HepG2 (cell line): ENCODE measurements at regions not wholly inside any gene's neighbourhood (a gene's known extent, or its start where the extent isn't known, plus 50 kb on each side); places are given as distances from the start of the nearest gene placed in this dataset.

Experiments
- ATAC-seq: fragments of 200-7000 bp; cut with Tn5 transposase; 3 replicates; pipeline ENCODE4 v1.9.1; 2020; ENCODE audit warnings: mild to moderate bottlenecking, moderate library complexity
- BruUV-seq: library from RNA; stranded (reverse); fragments of 400-500 nt; replicated peaks from 2 replicates; lab custom pipeline; 2021; lab: Mats Ljungman, UMichigan
- CTCF ChIA-PET: fragments of 300-600 bp; formaldehyde crosslinking; extraction: SDS; loops from one replicate; lab custom pipeline; 2021; ENCODE audit warnings: low total read pairs, inconsistent platforms, low intra/inter-chr PET ratio; lab: Yijun Ruan, JAX
- POLR2A ChIA-PET: fragments of 350-600 bp; sonication (Branson Sonifier 250); formaldehyde crosslinking; loops from one replicate; lab custom pipeline; 2020; ENCODE audit warnings: antibody characterized with exemption, inconsistent platforms; lab: Yijun Ruan, JAX
- DNase-seq: peaks from one replicate; pipeline ENCODE4 v3.0.0-alpha.2; 2015; ENCODE audit warnings: low spot score
- FAIRE-seq: peaks from 3 replicates; lab custom pipeline; 2011; peaks lifted over from hg19 to GRCh38; lab: Jason Lieb, UNC
- H2AFZ ChIP-seq: one replicate; pipeline ENCODE4 v1.6.1; 2011; ENCODE audit warnings: low read length, inconsistent platforms
- H3K27ac ChIP-seq: fragments of 300-600 bp; 3 replicates; pipeline ENCODE4 v1.8.0; 2011; ENCODE audit warnings: mixed run types, mild to moderate bottlenecking, mixed read lengths, low read length, inconsistent platforms; ENCODE audit not compliant: insufficient read depth; ENCODE audit errors: extremely low read length
- H3K27me3 ChIP-seq, 2 experiments: fragments of 200-600 bp in 1 of 2; 2 replicates in 1 of 2; 3 replicates in 1 of 2; pipeline versions ENCODE4 v1.6.0 to v1.8.0; 2011; ENCODE audit warnings: low read length in 2 of 2, mild to moderate bottlenecking in 2 of 2, moderate library complexity in 2 of 2, inconsistent platforms in 1 of 2; ENCODE audit not compliant: insufficient read depth in 2 of 2, control insufficient read depth in 1 of 2
- H3K36me3 ChIP-seq, 2 experiments: fragments of 200-600 bp in 1 of 2; replicated peaks in 1 of 2; 2 replicates in 1 of 2; 3 replicates in 1 of 2; pipeline versions ENCODE4 v1.5.1 to v1.8.0; 2011; ENCODE audit warnings: low read length in 2 of 2, inconsistent platforms in 1 of 2; ENCODE audit not compliant: insufficient read depth in 2 of 2, control insufficient read depth in 1 of 2
- H3K4me1 ChIP-seq: 2 replicates; pipeline ENCODE4 v1.5.1; 2012; ENCODE audit warnings: low read length, inconsistent platforms; ENCODE audit not compliant: insufficient read depth
- H3K4me2 ChIP-seq: 2 replicates; pipeline ENCODE4 v1.6.0; 2011; ENCODE audit warnings: low read depth, low read length, inconsistent platforms
- H3K4me3 ChIP-seq, 3 experiments: fragments of 200-600 bp in 1 of 3; sonication (generic), shearing (Covaris generic) in 1 of 3; replicated peaks in 1 of 3; 2 replicates each; pipeline ENCODE4 v1.5.1; 2011 to 2016; ENCODE audit warnings: low read length in 3 of 3, inconsistent platforms in 2 of 3, low read depth in 2 of 3, mild to moderate bottlenecking in 2 of 3, control low read depth in 1 of 3, mixed read lengths in 1 of 3; ENCODE audit not compliant: insufficient read depth in 1 of 3
- H3K79me2 ChIP-seq: one replicate; pipeline ENCODE4 v1.6.1; 2011; ENCODE audit warnings: low read length, inconsistent platforms; ENCODE audit not compliant: insufficient read depth
- H3K9ac ChIP-seq: 2 replicates; pipeline ENCODE4 v1.6.0; 2011; ENCODE audit warnings: mild to moderate bottlenecking, low read depth, low read length, inconsistent platforms; ENCODE audit not compliant: insufficient read depth
- H3K9me3 ChIP-seq: 2 replicates; pipeline ENCODE4 v1.5.1; 2012; ENCODE audit warnings: mild to moderate bottlenecking, low read length
- H4K20me1 ChIP-seq: 2 replicates; pipeline ENCODE4 v1.6.0; 2011; ENCODE audit warnings: inconsistent platforms, mild to moderate bottlenecking, low read length, moderate library complexity; ENCODE audit not compliant: insufficient read depth
- CENPT ChIP-seq: sonication (generic); formaldehyde crosslinking; IDR thresholded peaks from 2 replicates; pipeline ENCODE4 v1.8.0; 2022; ENCODE audit warnings: low read depth, mild to moderate bottlenecking, moderate library complexity, missing genetic modification reagents
- CENPX ChIP-seq: sonication (generic); formaldehyde crosslinking; IDR thresholded peaks from 2 replicates; pipeline ENCODE4 v1.9.0; 2021; ENCODE audit warnings: mild to moderate bottlenecking, missing genetic modification reagents, moderate library complexity
- DR1 ChIP-seq: sonication (generic); formaldehyde crosslinking; IDR thresholded peaks from 2 replicates; pipeline ENCODE4 v1.8.0; 2021; ENCODE audit warnings: mild to moderate bottlenecking, missing genetic modification reagents, inconsistent platforms
- ELF3 ChIP-seq: IDR thresholded peaks from 2 replicates; pipeline ENCODE4 v1.6.1; 2016; ENCODE audit warnings: missing genetic modification reagents, missing compliant biosample characterization
- ESRRA ChIP-seq: sonication (generic); formaldehyde crosslinking; IDR thresholded peaks from 2 replicates; pipeline ENCODE4 v1.5.1; 2020; ENCODE audit warnings: mild to moderate bottlenecking, low read depth, missing genetic modification reagents
- EZH2 ChIP-seq: conservative IDR thresholded peaks from 2 replicates; pipeline ENCODE4 v1.6.1; 2012; ENCODE audit warnings: mild to moderate bottlenecking, low read depth, low read length, moderate library complexity
- PAX8 ChIP-seq: sonication (generic); formaldehyde crosslinking; IDR thresholded peaks from 2 replicates; pipeline ENCODE4 v1.8.0; 2022; ENCODE audit warnings: mild to moderate bottlenecking, missing genetic modification reagents, borderline replicate concordance
- SPEN ChIP-seq: sonication (generic); formaldehyde crosslinking; IDR thresholded peaks from 2 replicates; pipeline ENCODE4 v1.5.1; 2020; ENCODE audit warnings: low read depth, mild to moderate bottlenecking, missing genetic modification reagents
- ZFP36L2 ChIP-seq: sonication (generic); formaldehyde crosslinking; IDR thresholded peaks from 2 replicates; pipeline ENCODE4 v1.4.0; 2020; ENCODE audit warnings: missing genetic modification reagents
- ZNF562 ChIP-seq: sonication (generic); formaldehyde crosslinking; IDR thresholded peaks from 2 replicates; pipeline ENCODE4 v1.8.0; 2022; ENCODE audit warnings: missing genetic modification reagents, borderline replicate concordance
- ZNF572 ChIP-seq: sonication (generic); formaldehyde crosslinking; IDR thresholded peaks from 2 replicates; pipeline ENCODE4 v1.5.1; 2020; ENCODE audit warnings: mild to moderate bottlenecking, missing genetic modification reagents
- ZNF598 ChIP-seq: sonication (generic); formaldehyde crosslinking; IDR thresholded peaks from 2 replicates; pipeline ENCODE4 v1.5.1; 2020; ENCODE audit warnings: mild to moderate bottlenecking, missing genetic modification reagents, borderline replicate concordance
- ZNF672 ChIP-seq: sonication (generic); formaldehyde crosslinking; IDR thresholded peaks from 2 replicates; pipeline ENCODE4 v1.8.1; 2022; ENCODE audit warnings: missing genetic modification reagents
- ZNF780A ChIP-seq: sonication (generic); formaldehyde crosslinking; IDR thresholded peaks from 2 replicates; pipeline ENCODE4 v1.8.0; 2022; ENCODE audit warnings: mild to moderate bottlenecking, missing genetic modification reagents, moderate library complexity
- WGBS: methylation state at CpG from one replicate; pipeline ENCODE4 v1.1.6; 2017; ENCODE audit warnings: low lambda C conversion rate; 5-methylcytosine and 5-hydroxymethylcytosine counted together
- in situ Hi-C: cut with HindIII; loops from 2 replicates; pipeline ENCODE4 v1.10.0; 2017; ENCODE audit warnings: low pct_unique_long_range_greater_than_20kb; ENCODE audit not compliant: extremely low pct_ligation_motif_present
- intact Hi-C: fragments of 100-400 bp; cut with micrococcal nuclease; formaldehyde crosslinking; loops from one replicate; pipeline ENCODE4 v1.10.0; 2022; ENCODE audit not compliant: unreplicated experiment
- TF ChIP-seq, protein P1 (sequence below): sonication (generic); formaldehyde crosslinking; IDR thresholded peaks from 2 replicates; pipeline ENCODE4 v1.8.0; 2022; ENCODE audit warnings: mild to moderate bottlenecking, missing genetic modification reagents; ENCODE audit not compliant: insufficient replicate concordance
- TF ChIP-seq, protein P2 (sequence below): fragments of 450-650 bp; IDR thresholded peaks from 2 replicates; pipeline ENCODE4 v1.6.1; 2017; ENCODE audit warnings: mild to moderate bottlenecking
- TF ChIP-seq, protein P3 (sequence below): sonication (generic); formaldehyde crosslinking; IDR thresholded peaks from 2 replicates; pipeline ENCODE4 v1.5.0; 2020; ENCODE audit warnings: mild to moderate bottlenecking, low read depth, missing genetic modification reagents, borderline replicate concordance
- TF ChIP-seq, protein P4 (sequence below): sonication (generic); formaldehyde crosslinking; IDR thresholded peaks from 2 replicates; pipeline ENCODE4 v1.4.0; 2020; ENCODE audit warnings: low read depth, mild to moderate bottlenecking, missing genetic modification reagents

DNA sequence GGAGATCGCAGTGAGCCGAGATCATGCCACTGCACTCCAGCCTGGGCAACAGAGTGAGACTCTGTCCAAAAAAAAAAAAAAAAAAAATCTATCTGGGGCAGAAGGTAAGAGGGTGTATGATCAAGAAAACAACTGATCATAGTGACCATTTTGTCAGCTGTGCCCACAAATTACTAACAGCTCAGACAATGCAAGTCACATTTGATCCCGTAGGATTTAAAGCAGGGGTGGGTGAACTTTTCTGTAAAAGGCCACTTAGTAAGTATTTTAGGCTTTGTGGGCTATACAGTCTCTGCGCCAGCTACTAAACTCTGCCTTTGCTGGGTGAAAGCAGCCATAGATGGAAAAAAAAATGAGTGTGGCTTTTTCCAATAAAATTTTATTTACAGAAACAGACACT lies 57.6 kb upstream of the ABI3BP start:
- no TSS peak for BruUV-seq
- H3K9me3 ChIP-seq: no peaks in the 10 kb centered on the region
- no peaks in the 10 kb centered on the region for H4K20me1 ChIP-seq
- no peak for DNase-seq
- no peaks in the 10 kb centered on the region for H3K4me1 ChIP-seq
- CTCF ChIA-PET: no interaction called here
- H3K4me2 ChIP-seq: no peak overlapping the region
- no peaks in the 10 kb centered on the region for H3K79me2 ChIP-seq
- in situ Hi-C loops (loop anchor here (25.0 kb wide), 1 partner anchor 586 kb away; no protein-coding TSS in a partner anchor), intact Hi-C loops (no loop called here)
- WGBS: 54% methylated on average over 4 of the region's 4 CpGs
- no peak for ATAC-seq
- H3K36me3 ChIP-seq: no peaks in the 10 kb centered on the region
- no peak overlapping the region for H3K4me3 ChIP-seq
- TF ChIP-seq DR1 (CRISPR knock-in tag) (no peak), ZNF672 (CRISPR knock-in tag) (no peak), PAX8 (CRISPR knock-in tag) (no peak), CENPT (CRISPR knock-in tag) (no peak), ZNF572 (CRISPR knock-in tag) (no peak), ESRRA (CRISPR knock-in tag) (no peak), ZNF598 (no peak), SPEN (CRISPR knock-in tag) (no peak), ZNF562 (CRISPR knock-in tag) (no peak), ELF3 (CRISPR knock-in tag) (no peak), ZNF780A (no peak), CENPX (CRISPR knock-in tag) (no peak), ZFP36L2 (no peak), EZH2 (no peak)
- TF ChIP-seq, protein P1, sequence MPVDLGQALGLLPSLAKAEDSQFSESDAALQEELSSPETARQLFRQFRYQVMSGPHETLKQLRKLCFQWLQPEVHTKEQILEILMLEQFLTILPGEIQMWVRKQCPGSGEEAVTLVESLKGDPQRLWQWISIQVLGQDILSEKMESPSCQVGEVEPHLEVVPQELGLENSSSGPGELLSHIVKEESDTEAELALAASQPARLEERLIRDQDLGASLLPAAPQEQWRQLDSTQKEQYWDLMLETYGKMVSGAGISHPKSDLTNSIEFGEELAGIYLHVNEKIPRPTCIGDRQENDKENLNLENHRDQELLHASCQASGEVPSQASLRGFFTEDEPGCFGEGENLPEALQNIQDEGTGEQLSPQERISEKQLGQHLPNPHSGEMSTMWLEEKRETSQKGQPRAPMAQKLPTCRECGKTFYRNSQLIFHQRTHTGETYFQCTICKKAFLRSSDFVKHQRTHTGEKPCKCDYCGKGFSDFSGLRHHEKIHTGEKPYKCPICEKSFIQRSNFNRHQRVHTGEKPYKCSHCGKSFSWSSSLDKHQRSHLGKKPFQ (CRISPR knock-in tag): no peak
- TF ChIP-seq, protein P2, sequence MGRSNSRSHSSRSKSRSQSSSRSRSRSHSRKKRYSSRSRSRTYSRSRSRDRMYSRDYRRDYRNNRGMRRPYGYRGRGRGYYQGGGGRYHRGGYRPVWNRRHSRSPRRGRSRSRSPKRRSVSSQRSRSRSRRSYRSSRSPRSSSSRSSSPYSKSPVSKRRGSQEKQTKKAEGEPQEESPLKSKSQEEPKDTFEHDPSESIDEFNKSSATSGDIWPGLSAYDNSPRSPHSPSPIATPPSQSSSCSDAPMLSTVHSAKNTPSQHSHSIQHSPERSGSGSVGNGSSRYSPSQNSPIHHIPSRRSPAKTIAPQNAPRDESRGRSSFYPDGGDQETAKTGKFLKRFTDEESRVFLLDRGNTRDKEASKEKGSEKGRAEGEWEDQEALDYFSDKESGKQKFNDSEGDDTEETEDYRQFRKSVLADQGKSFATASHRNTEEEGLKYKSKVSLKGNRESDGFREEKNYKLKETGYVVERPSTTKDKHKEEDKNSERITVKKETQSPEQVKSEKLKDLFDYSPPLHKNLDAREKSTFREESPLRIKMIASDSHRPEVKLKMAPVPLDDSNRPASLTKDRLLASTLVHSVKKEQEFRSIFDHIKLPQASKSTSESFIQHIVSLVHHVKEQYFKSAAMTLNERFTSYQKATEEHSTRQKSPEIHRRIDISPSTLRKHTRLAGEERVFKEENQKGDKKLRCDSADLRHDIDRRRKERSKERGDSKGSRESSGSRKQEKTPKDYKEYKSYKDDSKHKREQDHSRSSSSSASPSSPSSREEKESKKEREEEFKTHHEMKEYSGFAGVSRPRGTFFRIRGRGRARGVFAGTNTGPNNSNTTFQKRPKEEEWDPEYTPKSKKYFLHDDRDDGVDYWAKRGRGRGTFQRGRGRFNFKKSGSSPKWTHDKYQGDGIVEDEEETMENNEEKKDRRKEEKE: no peak
- TF ChIP-seq, protein P3, sequence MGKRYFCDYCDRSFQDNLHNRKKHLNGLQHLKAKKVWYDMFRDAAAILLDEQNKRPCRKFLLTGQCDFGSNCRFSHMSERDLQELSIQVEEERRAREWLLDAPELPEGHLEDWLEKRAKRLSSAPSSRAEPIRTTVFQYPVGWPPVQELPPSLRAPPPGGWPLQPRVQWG: no peak
- TF ChIP-seq, protein P4, sequence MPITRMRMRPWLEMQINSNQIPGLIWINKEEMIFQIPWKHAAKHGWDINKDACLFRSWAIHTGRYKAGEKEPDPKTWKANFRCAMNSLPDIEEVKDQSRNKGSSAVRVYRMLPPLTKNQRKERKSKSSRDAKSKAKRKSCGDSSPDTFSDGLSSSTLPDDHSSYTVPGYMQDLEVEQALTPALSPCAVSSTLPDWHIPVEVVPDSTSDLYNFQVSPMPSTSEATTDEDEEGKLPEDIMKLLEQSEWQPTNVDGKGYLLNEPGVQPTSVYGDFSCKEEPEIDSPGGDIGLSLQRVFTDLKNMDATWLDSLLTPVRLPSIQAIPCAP: no peak
- no peak overlapping the region for H3K27ac ChIP-seq
- FAIRE-seq: no peak
- H2AFZ ChIP-seq: no peak overlapping the region
- no peaks in the 10 kb centered on the region for H3K27me3 ChIP-seq
- POLR2A ChIA-PET: no interaction called here
- no peak overlapping the region for H3K9ac ChIP-seq
